NCI-H345 (cell line): ENCODE measurements at regions not wholly inside any gene's neighbourhood (a gene's known extent, or its start where the extent isn't known, plus 50 kb on each side); places are given as distances from the start of the nearest gene placed in this dataset.

Source experiments
- DNase-seq: peaks from one replicate; lab custom pipeline; 2025; lab: John Stamatoyannopoulos, UW

DNA sequence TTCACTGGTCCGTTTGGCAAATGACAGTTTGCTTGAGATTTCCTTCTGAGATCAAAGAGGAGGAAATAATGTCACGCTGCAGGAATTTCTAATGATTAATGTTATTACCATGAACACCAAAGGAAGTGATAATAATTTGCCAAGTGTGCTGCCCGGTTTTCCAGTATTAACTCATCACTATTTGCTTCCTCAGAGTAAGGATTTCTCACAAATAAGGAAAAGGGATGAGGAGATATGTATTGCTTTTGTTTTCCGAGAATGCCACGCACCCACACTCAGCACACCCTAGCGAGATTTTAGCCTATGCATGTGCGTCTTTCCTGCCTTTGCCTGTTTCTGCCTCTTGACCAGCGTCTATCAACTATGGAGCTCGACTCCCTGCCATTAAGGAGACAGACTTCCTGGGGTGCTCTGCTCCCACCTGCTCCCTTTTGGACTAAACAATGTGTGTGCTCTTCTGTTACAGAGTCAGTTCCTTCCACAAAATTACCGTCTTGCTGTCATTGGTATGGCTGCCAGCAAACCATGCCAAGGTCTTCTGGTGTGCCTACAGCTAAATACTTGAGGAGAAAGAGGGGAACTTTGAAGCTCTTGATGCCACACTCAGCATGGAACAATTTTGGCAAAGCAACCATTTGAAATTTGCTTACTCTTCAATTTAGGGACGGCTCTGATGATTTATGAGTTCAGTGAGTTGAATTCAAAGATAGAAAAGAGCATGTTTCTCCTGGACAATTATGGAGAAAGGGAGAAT, 393.1 kb upstream of the ZFP42 start:
- no peak for DNase-seq

DNA sequence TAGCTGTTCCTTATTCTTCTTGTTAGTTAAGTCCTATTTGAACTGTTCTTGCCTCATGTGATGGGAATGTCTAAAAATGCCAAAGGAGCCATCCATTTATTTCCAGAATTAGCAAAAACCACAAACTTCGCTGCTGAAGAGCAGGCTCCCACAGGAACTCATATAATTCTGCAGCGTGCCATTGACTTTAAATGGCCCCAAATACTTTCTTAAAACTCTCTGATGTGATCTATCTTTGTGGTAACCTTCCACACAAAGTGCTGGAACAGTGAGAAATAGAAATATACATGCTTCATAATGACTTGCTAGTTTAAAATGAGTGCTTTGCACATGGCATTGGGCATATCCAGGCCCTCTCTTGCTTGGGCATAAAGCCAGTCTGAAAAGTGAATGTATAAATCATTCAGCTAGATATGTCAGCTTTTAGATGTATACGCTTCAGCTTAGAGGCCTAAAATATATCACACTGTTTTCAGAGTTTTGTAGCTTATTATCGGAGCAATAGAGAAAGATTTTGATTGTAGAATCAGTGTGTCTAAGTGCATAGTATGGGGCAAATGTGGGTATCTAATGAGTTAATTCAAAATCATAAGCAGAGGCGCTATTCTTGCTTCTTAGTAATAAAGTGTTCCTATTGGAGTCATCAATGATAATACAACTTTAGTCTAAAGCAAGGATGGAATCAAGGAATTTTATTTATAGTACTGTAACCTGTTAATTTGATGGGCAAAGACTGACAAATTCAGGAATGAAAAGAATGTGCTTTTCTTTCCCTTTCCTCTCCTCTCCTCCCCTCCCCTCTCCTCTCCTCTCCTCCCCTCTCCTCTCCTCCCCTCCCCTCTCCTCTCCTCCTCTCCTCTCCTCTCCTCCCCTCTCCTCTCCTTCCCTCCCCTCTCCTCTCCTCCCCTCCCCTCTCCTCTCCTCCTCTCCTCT, 392.2 kb upstream of the ZFP42 start:
- DNase-seq = no peak

DNA sequence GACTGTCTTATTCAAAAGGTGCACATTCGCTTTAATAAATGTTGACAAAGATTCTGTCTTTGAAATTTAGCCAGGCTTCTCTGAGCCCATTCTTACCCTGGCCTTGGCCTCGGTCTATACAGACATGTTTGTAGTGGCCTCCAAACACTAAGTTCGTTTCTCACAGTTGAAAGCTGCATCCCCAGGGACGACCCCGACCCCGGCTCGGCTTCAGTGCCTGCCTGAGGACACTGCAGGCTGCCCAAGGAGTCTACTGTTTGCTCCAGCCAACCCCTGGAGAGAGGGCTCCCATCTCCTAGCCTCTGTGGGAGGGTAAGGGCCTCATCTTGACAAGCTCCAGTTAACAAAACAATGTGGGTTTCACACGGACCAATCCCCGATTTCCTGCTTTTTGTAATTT, 390.6 kb upstream of the ZFP42 start:
- DNase-seq = no peak

DNA sequence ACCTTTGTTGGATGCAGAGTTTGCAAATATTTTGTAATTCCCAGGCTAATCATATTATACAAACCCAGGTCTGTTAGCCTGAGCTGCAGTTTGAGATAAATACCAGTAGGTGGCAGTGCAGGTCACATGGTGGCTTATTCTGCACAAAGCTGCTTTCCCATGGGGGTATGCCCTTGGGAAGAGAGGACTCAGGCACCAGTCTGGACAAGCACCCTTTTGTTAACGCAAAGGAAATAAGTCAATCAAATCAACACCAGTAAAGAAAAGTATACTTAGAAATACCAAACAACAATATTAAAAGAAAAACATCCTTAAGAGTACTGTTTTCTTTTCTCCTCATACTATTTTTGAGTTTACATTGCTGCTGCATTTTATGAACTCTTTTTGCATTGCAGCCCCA, 389.0 kb upstream of the ZFP42 start:
- DNase-seq = peak; percentile 57

DNA sequence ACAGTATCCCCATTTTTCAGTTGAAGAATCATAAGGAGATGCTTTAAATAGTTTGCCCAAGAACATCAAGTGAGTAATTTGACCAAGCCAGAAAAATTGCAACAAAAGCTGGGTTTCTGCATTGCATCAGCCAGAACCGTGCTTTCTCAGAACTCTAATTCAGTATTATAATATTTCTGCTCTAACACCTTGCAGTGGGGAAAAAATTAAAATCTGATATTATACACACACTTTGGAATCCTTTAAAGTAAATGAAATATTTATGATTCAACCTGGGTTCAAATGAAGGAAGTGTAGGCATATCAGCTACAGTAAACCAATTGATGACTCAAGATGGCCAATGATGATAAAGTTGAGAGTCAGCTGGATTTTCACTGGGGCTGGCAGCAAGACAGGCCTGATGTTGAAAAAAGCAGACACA, 387.6 kb upstream of the ZFP42 start:
- DNase-seq = no peak

DNA sequence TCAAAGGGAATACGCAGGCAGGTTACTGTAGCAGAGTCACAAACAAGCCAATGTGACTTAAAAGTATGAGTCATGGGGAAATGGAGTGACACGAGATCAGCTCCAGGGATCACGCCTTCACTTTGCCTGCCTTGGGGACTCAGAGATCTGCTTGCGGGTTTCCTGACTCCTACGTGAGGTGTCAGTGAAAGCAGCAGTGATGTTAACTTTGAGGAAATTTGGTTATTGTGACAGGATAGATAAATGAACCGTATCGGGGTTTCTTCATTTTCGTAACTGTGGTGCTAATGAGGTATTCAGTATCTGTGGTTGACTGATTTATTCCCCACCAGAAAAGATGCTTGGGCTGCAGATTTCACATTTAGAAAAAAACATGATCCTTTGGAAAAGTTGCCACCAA, 383.3 kb upstream of the ZFP42 start:
- DNase-seq = no peak

DNA sequence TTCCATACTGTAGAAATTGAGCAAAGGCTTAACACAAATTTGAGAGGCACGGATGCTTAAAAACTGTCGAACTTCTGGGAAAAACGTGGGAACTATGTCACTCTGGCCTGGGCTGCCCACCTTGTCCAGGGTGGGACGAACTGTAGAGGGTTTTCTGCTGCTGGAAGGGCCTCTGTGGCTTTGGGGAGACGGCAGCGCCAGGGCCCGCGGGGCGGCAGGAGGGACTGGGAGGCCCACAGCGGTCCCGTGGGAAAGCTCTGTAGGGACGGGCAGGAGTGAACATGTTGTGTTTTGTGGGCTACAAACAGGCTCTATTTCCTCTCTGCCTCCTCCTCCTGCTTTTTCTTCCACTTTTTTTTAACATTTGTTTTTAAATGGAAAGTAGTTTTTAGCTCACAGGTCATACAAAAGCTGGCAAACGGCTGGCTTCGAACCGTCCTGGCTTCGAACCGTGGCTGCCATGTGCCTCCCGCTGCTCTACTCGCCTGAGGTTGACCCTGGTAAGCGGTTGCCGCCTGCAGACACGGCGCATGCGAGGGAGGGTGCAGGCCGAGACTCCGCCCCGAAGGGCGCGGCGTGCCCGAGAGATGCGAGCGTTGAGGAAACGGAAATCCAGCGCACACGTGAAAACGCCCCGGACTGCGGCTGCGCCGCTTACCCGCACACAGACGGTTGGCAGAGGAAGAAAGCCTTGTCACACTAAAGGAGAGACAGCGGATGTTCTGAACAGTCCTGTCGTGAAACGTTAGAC, 382.3 kb upstream of the ZFP42 start:
- no peak for DNase-seq

DNA sequence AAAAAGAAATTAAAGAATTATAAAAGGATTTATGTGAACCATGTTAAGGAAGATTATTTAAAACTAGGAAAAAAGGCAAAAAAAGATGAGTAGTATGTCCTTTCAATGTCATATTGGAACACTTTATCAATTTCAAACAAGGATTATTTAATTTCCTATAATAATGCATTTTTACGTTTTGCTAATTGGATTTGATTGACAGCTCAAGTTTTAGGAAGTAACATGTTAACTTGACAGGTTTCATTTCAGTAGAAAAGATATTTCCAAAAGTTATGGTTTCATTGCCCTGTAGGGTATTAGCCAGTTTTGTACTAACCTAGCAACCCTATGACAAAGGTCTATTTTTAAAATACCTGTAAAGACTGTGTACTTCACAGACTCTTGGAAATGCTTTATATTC, 379.6 kb upstream of the ZFP42 start:
- no peak for DNase-seq

DNA sequence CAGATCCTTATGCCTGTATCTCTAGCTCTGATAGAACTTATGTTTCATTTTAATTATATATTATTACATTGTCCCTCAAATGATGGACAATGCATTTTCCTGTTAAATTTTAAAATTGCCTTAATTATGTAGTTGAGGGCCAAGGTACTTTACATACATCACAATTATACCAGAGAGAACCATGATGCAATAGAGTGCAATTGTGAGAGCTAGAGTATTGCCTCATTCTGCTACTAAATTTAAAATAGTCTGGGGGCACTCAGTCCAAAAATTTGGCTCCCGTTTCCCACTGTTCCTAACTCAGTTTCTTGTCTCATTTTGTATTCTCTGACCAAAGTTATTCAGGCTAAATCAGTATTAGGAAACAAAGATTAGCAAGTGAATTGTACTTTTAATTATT, 378.5 kb upstream of the ZFP42 start:
- DNase-seq = no peak

DNA sequence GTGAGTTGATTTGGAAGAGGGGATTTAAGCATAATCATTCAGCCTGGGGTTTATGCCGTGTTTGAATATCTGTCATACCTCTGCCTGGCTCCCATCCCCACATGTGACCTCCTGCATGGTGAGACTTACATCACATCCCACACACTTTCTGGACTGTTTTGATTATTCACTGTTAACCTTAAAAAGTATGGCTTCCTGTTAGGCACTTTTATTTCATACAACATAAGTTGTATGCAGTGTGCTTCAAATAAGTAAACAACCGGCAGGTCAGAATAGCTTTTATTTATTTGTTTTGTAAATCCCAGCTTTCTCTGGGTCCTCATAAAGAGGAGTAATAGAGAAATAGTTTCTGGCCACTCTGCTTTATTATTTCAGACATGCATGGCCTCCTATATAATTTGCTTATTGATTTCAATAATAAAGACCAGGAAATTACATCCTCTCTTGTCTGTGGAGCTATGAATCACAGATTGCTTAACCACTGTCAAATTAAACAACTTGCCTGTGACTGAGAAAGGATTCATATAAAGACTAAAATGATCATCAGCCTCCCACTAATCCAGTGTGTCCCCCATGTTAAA, 376.8 kb upstream of the ZFP42 start:
- DNase-seq = peak; percentile 13

DNA sequence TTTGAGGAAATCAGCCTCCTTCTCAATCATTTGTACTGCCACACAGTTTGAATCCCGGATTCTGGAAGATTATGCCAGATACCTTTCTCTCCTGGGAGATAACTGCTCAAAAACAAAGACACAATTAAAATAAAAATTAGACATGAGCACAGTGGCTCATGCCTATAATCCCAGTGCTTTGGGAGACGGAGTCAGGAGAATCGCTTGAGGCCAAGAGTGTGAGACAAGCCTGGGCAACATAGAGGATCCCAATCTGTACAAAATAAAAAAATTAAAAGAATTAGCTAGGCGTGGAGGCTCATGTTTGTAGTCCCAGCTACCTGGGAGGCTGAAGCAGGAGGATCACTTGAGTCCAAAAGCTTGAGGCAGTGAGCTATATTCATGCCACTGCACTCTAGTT, 376.3 kb upstream of the ZFP42 start:
- no peak for DNase-seq

DNA sequence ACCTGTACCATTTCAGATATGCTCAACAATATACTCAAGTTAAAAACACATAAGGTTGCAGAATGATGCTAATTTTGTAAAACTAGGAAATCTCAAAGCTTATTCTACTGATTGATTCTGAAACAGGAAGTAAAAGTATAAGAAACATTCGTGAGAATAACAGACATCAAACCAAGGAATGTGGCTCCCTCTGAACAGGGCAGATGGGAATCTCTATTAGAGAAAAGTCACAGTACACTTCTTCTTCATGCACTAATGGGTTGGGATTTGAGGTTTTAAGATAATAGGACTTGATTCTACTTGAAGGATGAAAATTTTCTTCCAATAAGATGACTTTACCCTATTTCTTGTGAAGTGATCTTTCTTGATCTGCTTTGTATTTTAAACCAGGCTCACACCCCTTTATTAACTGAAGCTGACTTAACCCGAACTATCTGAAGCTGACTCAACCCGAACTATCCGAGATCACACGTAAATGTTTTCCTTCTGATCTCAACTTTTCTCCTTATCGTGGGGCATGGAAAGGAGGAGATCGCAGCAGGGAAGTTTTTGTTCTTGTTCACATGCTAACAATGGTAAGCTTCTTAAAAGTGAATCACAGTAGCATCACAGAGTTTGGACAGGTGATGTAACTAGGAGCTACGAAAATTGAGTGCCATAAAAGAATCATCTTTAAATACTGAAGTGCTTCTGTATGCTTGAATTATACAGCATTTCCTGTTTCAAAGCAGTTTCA, 363.1 kb upstream of the ZFP42 start:
- DNase-seq = no peak

DNA sequence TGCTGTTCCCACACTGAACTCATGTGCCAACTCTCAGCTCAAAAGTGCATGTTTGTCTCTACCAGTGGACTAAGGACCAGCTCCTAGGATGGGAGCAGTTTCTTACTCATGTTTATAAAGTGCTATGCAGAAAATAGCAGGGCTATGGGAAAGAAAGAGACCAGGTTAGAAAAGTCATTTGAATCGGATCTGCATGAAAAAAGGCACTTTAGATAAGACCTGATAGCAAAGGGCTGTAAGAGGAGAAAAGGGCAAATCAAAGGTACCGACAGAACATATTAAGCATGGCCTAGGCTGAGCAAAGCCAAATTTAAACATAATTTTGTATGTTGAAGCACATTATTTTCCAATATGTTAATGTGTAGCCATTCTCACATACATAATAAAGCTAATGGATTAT, 362.3 kb upstream of the ZFP42 start:
- no peak for DNase-seq

DNA sequence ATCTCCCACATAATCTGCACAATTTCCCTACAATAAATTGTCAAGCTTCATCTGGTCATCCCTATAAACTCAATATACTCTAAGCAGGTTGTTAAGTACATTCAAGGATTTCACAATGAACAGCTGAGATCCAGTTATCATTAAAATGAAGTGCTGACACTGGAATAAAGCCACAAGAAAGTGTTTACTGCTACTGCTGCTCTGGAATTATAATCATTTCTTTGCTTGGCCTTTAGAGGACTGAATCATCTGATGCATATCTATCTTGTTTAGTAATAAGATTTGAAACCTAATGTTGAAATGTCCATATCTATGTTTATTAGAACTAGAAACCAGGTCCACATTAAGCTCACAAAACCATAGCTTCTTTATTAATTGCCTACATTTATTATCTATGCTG, 338.6 kb upstream of the ZFP42 start:
- no peak for DNase-seq

DNA sequence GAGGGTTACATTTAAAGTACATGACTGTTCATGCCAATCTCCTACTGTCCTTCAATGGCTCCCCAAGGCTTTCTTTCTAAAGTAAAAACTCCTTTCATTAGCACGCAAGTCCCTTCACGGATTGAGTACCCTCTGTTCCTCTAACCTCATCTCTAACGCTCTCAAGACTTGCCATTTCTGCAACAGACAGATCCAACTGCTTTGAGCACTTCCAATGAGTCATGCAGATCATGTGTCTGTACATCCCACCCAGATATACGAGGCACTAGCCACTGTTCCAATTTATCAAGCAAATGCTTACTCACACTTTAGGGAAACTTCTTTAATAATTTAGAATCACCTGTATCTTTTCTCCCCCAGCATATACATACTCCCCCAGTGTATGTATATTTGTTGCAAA, 332.5 kb upstream of the ZFP42 start:
- no peak for DNase-seq

DNA sequence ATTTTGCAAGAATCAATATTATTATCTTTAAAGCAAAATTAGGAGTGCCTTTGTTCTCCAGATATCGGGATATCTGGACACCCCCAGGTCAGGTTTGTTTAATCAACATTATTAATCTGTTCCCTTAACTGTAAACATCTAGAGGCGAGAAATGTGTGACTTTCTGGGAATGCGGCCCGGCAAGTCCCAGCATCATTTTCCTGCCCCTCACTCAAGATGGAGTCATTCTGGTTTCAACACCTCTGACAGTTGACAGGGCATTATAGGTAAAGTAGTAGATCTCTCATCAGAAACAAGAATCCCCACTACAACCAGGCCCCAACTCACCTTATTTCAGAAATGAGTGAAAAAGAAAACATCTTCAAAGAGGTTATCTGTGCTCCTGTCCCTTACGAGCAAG, 331.6 kb upstream of the ZFP42 start:
- DNase-seq = no peak

DNA sequence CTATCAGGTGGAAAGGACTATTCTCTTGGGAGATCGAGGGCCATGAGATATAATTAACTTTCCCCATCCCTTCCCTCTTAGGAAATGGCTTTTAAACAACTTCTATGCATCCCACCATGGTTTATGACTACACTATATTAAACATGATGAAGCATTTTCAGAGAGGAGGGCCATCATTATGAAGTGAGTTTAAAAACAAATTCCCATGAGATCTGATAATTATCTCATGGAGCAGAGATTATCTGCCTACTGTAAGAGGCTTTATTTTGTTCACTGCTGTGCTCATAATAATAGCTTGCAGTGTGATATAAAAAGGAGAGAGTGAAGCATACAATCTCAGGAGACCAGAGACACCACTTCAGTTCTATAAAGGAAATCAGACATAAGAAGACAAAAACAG, 330.5 kb upstream of the ZFP42 start:
- DNase-seq = no peak

DNA sequence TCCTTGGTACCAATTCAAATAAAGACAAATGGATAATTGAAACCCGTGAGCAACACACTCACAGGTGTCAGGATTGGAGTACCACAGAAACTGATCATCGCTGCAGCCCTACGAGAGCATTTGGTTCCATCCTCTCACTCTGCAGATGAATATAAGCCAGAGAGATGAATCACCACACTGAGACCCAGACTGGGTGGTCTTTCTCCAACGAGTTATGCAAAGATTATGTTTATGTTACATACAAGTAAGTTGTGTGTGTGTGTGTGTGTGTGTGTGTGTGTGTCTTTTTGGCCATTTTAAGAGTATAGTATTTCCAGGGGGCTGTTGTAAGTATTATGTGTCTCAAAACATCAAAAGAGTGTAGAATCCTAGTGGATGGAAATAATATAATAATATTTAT, 329.5 kb upstream of the ZFP42 start:
- no peak for DNase-seq

DNA sequence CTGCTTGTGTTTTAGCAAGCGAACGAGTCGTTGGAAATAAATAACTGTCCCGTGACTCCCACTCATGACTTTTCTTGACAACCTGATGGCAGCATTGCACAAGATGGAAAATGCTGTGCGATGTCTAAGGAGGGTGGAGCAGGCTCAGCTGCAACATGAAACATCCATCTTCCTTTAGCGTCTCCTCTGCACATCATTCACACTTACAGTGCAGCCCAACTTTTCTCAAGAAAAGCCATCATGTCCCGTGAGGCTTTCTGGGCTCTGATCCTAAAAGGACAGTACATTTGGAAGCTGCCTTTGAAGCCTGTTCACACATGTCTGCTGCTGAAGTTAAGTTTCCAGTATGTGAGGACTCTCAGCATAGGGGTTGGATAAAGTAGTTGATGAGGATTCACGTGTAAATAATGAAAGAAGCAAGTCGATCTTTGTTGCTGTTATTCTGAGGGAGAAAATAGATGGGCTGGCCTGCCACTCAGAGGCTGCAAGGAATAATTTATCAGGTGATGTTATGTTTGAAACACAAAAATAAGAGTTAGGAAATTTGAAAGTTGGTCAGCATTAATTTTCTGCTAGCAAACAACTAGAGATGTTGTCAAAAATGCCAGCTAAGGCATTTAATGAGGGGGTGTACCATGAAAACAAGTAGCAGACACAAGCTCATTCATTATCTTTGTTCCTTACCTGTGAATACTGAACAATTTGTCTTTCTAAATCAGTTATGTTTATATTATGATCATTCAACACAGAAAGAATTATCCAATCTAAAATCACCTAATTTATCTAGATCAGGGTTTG, 328.7 kb upstream of the ZFP42 start:
- DNase-seq = no peak

DNA sequence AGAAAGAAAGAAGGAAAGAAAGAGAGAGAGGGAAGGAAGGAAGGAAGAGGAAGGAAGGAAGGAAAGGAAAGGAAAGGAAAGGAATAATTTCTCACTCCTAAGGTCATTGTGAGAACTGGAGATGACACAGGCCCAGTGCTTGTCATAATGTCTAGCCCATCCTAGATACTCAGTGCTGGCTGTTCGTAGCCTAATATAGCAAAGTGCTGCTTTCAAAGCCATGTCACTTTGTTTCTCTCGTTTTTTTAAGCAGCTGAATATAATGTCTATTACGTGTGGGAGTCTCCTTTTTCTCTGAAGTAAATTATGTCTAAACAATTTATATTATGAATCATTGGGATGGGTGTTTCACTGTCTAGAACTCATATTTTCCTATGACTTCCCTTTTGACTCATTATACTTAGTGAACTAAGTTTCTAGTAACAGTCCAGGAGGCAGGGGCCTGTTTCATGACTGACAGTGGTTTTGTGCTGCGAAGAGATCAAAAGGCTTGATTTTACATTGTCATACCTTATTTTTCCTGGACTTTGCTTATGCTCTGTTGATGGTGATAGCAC, 327.0 kb upstream of the ZFP42 start:
- DNase-seq = no peak
